HG03432 (cell line): ENCODE measurements at regions not wholly inside any gene's neighbourhood (a gene's known extent, or its start where the extent isn't known, plus 50 kb on each side); places are given as distances from the start of the nearest gene placed in this dataset.

Source experiments
- ATAC-seq: cut with Tn5 transposase; IDR thresholded peaks from one replicate; pipeline ENCODE4 v1.9.1; 2021; ENCODE audit warnings: mild to moderate bottlenecking, moderate library complexity; ENCODE audit not compliant: unreplicated experiment

GRCh38 chr4:112994732-112995464 lies 54.6 kb upstream of the ANK2 start:
- ATAC-seq: no peak
